Stomach (tissue), 8 donors: ENCODE measurements at regions not wholly inside any gene's neighbourhood (a gene's known extent, or its start where the extent isn't known, plus 50 kb on each side); places are given as distances from the start of the nearest gene placed in this dataset.

Source experiments
- DNase-seq, 2 donors: peaks; one replicate each; pipeline versions ENCODE4 v3.0.0 to v3.0.0-alpha.2; 2013 to 2019
- H3K27ac ChIP-seq, 5 donors: fragments of 200-600 bp in 4 of 5; sonication (generic) in 4 of 5; one replicate each; pipeline ENCODE4 v1.5.1; 2013 to 2019; ENCODE audit warnings: mild to moderate bottlenecking in 1 of 5, moderate library complexity in 1 of 5
- H3K27me3 ChIP-seq, 3 donors: fragments of 200-600 bp; sonication (generic); one replicate each; pipeline ENCODE4 v1.5.1; 2017 to 2019; ENCODE audit warnings: mixed run types in 1 of 3
- H3K36me3 ChIP-seq, 4 donors: fragments of 200-600 bp; sonication (generic); 1 replicate in 3 of 4; 2 replicates in 1 of 4; pipeline ENCODE4 v1.5.1; 2016 to 2019
- H3K4me1 ChIP-seq, 4 donors: fragments of 200-600 bp; sonication (generic); one replicate each; pipeline ENCODE4 v1.5.1; 2016 to 2019
- H3K4me3 ChIP-seq, 4 donors: fragments of 200-600 bp; sonication (generic) in 3 of 4; one replicate each; pipeline ENCODE4 v1.5.1; 2016 to 2019; ENCODE audit warnings: mild to moderate bottlenecking in 1 of 4
- H3K9me3 ChIP-seq, 4 donors: fragments of 200-600 bp; sonication (generic); one replicate each; pipeline ENCODE4 v1.5.1; 2016 to 2019
- EP300 ChIP-seq: sonication (generic); formaldehyde crosslinking; IDR thresholded peaks from one replicate; pipeline ENCODE4 v1.6.1; 2017; ENCODE audit warnings: antibody characterized with exemption
- POLR2A ChIP-seq, 4 donors: fragments of 450-650 bp; IDR thresholded peaks; one replicate each; pipeline ENCODE4 v1.6.1; 2016; ENCODE audit warnings: antibody characterized with exemption in 4 of 4, control low read depth in 2 of 4, mild to moderate bottlenecking in 1 of 4, moderate library complexity in 1 of 4
- POLR2AphosphoS5 ChIP-seq, 3 donors: sonication (generic); formaldehyde crosslinking; IDR thresholded peaks; one replicate each; pipeline ENCODE4 v1.6.1; 2016; ENCODE audit warnings: antibody characterized with exemption in 3 of 3
- WGBS, 5 donors: extraction: QIAGEN DNeasy Blood & Tissue Kit in 3 of 5; methylation state at CpG; one replicate each; pipeline versions ENCODE4 v1.1.5 to v1.1.7; 2013 to 2018; 5-methylcytosine and 5-hydroxymethylcytosine counted together
- intact Hi-C: fragments of 100-400 bp; cut with DNase I; formaldehyde crosslinking; loops from one replicate; pipeline ENCODE4 v1.15.1; 2023; ENCODE audit warnings: low total_unique reads
- TF ChIP-seq, protein P1 (sequence below), 7 experiments: fragments of 450-650 bp in 4 of 7; fragments of 200-600 bp in 3 of 7; sonication (generic) in 3 of 7; IDR thresholded peaks; one replicate each; pipeline ENCODE4 v1.5.1; 2016 to 2019; ENCODE audit warnings: antibody characterized with exemption in 7 of 7, control low read depth in 2 of 7, mild to moderate bottlenecking in 1 of 7
- donor health status: healthy with polysubstance abuse.
- donor health status: Bipolar disorder and iron deficiency.
- donor health status: healthy.

- intact Hi-C loops = no loop called here
- Histone ChIP-seq H3K27ac (no peak overlapping the region), H3K4me1 (no peaks in the 10 kb centered on the region), H3K4me3 (no peak overlapping the region), H3K27me3 (no peaks in the 10 kb centered on the region), H3K36me3 (no peaks in the 10 kb centered on the region), H3K9me3 (no peaks in the 10 kb centered on the region)
- TF ChIP-seq POLR2AphosphoS5 (IDR thresholded peaks at IDR 0.05) (no peak), EP300 (no peak), POLR2A (IDR thresholded peaks at IDR 0.05) (no peak)
- DNase-seq = no peak
- 77 to 83% (median 80%) methylated on average over 3 of the region's 3 CpGs for WGBS, 5 donors
These were observed 135.9 kb upstream of the TMTC4 start for GRCh38 chr13:100810481-100810880.

- Histone ChIP-seq H3K4me1 (no peaks in the 10 kb centered on the region), H3K4me3 (no peak overlapping the region), H3K27me3 (no peaks in the 10 kb centered on the region), H3K27ac (no peak overlapping the region), H3K36me3 (no peaks in the 10 kb centered on the region), H3K9me3 (no peaks in the 10 kb centered on the region)
- intact Hi-C loops = no loop called here
- DNase-seq = no peak
- TF ChIP-seq EP300 (no peak), POLR2AphosphoS5 (IDR thresholded peaks at IDR 0.05) (no peak), POLR2A (IDR thresholded peaks at IDR 0.05) (no peak)
- TF ChIP-seq, protein P1, sequence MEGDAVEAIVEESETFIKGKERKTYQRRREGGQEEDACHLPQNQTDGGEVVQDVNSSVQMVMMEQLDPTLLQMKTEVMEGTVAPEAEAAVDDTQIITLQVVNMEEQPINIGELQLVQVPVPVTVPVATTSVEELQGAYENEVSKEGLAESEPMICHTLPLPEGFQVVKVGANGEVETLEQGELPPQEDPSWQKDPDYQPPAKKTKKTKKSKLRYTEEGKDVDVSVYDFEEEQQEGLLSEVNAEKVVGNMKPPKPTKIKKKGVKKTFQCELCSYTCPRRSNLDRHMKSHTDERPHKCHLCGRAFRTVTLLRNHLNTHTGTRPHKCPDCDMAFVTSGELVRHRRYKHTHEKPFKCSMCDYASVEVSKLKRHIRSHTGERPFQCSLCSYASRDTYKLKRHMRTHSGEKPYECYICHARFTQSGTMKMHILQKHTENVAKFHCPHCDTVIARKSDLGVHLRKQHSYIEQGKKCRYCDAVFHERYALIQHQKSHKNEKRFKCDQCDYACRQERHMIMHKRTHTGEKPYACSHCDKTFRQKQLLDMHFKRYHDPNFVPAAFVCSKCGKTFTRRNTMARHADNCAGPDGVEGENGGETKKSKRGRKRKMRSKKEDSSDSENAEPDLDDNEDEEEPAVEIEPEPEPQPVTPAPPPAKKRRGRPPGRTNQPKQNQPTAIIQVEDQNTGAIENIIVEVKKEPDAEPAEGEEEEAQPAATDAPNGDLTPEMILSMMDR (IDR thresholded peaks at IDR 0.05) = no peak
- 53 to 66% (median 61%) methylated on average over 3 of the region's 3 CpGs for WGBS, 5 donors
These were observed 135.3 kb upstream of the TMTC4 start for GRCh38 chr13:100809856-100810255.

DNA sequence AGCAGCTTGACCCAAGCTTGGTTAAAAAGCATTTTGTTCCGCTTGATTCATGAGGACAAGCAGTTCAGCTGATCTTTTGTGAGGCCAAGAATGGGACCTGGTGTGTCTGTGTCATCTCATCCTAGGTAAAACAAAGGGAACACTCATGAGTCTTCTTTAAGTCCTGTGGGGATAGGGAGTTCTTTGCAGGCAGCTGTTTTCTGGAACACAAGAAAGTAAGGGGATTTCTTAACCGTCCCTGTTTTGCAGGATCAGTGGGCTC is 134.5 kb upstream of the TMTC4 start:
- Histone ChIP-seq H3K36me3 (no peaks in the 10 kb centered on the region), H3K27ac (no peak overlapping the region), H3K27me3 (no peaks in the 10 kb centered on the region), H3K4me1 (no peaks in the 10 kb centered on the region), H3K4me3 (no peak overlapping the region), H3K9me3 (no peaks in the 10 kb centered on the region)
- TF ChIP-seq EP300 = no peak
- intact Hi-C loops = no loop called here
- DNase-seq = no peak
- WGBS, 5 donors = 79 to 93% (median 85%) methylated on average over 2 of the region's 2 CpGs

DNA sequence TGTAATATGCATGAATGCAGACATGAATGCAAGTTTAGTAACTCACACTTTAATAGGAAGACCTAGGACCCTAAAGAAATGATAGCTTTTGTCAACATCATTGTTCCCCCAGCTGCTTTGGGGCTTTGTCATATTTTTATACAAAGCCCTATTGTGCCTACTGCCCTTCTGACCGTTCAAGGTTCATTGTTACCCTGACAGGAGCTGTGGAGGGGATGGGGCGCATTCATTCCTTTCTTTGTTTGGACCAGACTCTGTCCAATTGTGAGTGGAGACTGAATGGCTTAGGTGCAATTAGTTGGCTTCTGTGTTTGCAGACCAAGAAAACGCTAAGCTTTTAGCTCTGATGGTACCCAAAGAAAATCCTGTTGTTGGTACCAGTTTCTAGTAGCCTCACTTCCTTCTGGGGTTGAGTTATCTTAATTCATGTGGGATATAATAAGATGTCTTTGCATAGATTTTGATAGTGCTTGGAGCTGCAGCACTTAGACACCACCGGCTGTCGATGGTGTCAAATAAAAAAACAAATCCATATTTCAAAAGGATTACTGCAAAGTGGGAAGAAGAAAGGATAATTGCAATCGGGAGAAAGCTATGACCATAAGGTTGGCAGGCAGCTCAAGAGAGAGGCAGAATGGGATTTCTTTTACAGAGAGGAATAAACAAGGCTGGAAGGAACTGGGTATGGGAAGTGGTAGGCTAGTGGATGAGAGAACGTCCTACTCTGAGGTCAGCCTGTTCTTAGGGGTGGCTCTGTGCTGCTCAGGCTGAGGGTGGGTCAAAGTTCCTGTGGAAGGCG is 133.9 kb upstream of the TMTC4 start:
- H3K4me3 ChIP-seq = no peak overlapping the region
- H3K27ac ChIP-seq = no peak overlapping the region
- TF ChIP-seq POLR2A (IDR thresholded peaks at IDR 0.05) = no peak
- TF ChIP-seq, protein P1 (IDR thresholded peaks at IDR 0.05) = no peak
- TF ChIP-seq EP300 = no peak
- no peak for TF ChIP-seq POLR2AphosphoS5 (IDR thresholded peaks at IDR 0.05)
- DNase-seq = no peak
- WGBS, 5 donors = 58 to 81% (median 63%) methylated on average over 8 of the region's 8 CpGs
- no peaks in the 10 kb centered on the region for H3K27me3 ChIP-seq
- intact Hi-C loops = no loop called here
- no peaks in the 10 kb centered on the region for H3K9me3 ChIP-seq
- H3K4me1 ChIP-seq = no peaks in the 10 kb centered on the region
- H3K36me3 ChIP-seq = no peaks in the 10 kb centered on the region

DNA sequence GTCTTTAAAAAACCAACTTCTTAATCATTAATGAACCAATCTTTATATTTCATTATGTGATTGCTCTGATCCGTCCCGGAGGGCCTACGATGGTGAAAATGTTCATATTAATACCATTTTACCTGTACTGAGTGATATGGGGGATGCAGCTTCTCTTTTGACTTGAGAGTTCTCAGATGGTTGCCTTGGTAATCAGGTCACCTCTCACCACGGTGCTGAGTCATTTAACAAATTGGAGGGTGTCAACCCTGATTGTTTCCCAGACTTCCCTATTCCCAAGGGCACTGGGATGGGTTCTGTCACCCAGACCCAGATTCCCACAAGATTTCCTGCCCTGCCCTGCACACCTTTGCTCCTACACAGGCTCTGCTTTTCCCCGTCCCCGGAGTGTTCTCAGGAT is 128.5 kb upstream of the TMTC4 start:
- Histone ChIP-seq H3K27me3 (no peaks in the 10 kb centered on the region), H3K9me3 (no peaks in the 10 kb centered on the region), H3K27ac (no peak overlapping the region), H3K4me1 (no peaks in the 10 kb centered on the region), H3K4me3 (no peak overlapping the region), H3K36me3 (no peaks in the 10 kb centered on the region)
- DNase-seq = no peak
- WGBS, 5 donors = 66 to 83% (median 72%) methylated on average over 6 of the region's 6 CpGs
- intact Hi-C loops = no loop called here
- TF ChIP-seq POLR2A (IDR thresholded peaks at IDR 0.05) (no peak), EP300 (no peak), POLR2AphosphoS5 (IDR thresholded peaks at IDR 0.05) (no peak)
- TF ChIP-seq, protein P1 (IDR thresholded peaks at IDR 0.05) = no peak
